ENCODE measurements at regions not wholly inside any gene's neighbourhood (a gene's known extent, or its start where the extent isn't known, plus 50 kb on each side); places are given as distances from the start of the nearest gene placed in this dataset.
"Not testable (repeated sequence)": the region's sequence is repeated elsewhere in the genome, so short reads cannot be mapped to it uniquely, and the experiment has no call there.

- no peak for DNase-seq (ENCODE audit: low spot score)
Measured at GRCh38 chr10:61047788-61048560, 104.0 kb upstream of the RHOBTB1 start.

GRCh38 chr10:61047081-61047480 is 103.1 kb upstream of the RHOBTB1 start:
- no peak for DNase-seq (ENCODE audit: low spot score)

DNA sequence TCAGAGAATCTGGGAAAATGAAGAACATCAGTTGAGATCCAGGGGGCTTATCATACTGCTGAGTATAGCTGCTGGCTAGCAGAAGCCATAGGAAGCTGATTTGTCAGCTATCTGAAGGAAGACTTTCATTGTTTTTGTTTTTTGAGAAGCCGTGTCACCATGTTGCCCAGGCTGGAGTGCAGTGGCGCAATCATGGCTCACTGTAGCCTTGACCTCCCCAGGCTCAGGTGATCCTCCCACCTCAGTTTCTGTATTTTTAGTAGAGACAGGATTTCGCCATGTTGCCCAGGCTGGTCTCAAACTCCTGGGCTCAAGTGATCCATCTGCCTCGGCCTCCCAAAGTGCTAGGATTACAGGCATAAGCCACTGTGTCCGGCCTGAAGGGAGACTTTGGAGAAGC is 101.5 kb upstream of the RHOBTB1 start:
- DNase-seq (ENCODE audit: low spot score) = not testable (repeated sequence)

GRCh38 chr10:61042533-61042932 is 98.5 kb upstream of the RHOBTB1 start:
- no peak for DNase-seq (ENCODE audit: low spot score)

- DNase-seq (ENCODE audit: low spot score) = no peak
Measured at GRCh38 chr10:61040399-61041016, 96.5 kb upstream of the RHOBTB1 start.

DNA sequence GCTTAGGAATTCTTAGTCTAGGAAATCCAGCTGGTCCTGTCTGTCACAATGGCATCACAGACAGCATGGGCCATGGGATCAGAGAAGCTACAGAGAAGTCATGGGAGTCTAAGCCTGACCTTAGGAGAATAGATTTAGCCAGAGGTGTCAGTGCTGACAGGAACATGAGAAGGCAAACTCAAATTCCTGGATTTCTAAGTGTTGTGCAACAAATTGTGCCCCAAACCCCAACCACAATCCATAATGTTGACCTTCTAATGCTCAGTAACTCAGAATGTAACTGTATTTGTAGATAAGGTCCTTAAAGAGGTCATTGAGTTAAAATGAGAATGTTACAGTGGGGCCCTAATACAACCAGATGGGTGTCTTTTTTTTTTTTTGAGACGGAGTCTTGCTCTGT is 95.9 kb upstream of the RHOBTB1 start:
- no peak for DNase-seq (ENCODE audit: low spot score)

- DNase-seq (ENCODE audit: low spot score) = not testable (repeated sequence)
Measured at GRCh38 chr10:61037261-61037830, 93.4 kb upstream of the RHOBTB1 start.

DNA sequence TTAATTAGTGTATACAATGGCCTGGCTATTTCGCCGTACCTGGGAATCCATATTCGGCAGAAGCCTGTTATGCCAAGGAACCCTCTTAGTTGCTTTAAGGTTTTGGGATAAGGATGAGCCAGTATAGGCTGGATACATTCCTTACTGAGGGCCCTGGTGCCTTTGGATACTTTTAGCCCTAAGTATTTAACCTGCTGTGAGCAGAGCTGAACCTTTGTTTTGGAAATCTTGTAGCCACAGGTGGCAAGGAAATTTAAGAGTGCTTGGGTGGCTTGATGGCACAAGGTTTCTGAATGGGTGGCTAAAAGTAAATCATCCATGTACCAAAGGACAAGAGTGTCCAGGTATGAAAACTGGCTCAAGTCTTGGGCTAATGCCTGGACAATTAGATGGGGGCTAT is 92.2 kb upstream of the RHOBTB1 start:
- not testable (repeated sequence) for DNase-seq (ENCODE audit: low spot score)

DNA sequence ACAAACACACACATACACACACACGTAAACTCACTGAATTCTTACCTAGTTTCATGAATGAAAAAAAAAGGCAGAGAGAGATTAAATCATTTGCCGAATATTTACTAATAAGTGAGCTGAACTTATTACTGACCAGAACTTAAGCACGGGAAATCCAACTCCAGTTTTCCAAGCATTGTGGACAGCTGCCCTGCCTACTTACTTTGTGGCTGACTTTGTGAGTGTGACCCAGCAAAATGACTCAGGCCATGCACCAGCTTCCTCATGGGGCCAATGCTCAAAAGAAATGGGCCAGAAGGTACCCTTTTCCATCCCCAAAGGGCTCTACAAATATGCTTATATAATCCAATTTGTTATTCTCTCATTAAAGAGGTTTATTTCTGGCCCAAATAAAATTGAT is 87.4 kb upstream of the RHOBTB1 start:
- no peak for DNase-seq (ENCODE audit: low spot score)

GRCh38 chr10:61029411-61029810 is 85.4 kb upstream of the RHOBTB1 start:
- no peak for DNase-seq (ENCODE audit: low spot score)

DNA sequence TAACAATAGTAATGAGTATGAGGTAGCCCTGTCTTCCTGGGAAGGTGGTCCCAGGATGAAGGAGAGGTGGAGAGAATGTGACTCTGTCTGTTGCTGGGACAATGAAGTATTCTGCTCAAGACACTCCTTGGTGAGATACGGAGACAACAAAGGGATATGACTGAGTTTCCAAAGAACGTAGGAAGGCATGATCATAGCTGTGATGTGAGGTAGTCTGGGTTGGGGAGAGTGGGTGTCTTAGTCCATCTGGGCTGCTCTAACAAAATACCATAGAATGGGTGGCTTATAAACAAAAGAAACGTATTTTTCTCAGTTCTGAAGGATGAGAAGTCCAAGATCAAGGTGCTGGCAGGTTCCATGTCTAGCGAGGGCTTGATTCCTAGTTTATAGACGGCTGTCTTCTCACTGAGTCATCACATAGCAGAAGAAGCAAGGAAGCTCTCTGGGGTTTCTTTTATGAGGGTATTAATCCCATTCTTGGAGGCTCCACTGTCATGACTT is 84.9 kb upstream of the RHOBTB1 start:
- no peak for DNase-seq (ENCODE audit: low spot score)

- peak; percentile 38 for DNase-seq (ENCODE audit: low spot score)
Measured at GRCh38 chr10:61024856-61025201, 80.8 kb upstream of the RHOBTB1 start.

GRCh38 chr10:61024151-61024855 is 80.3 kb upstream of the RHOBTB1 start:
- no peak for DNase-seq (ENCODE audit: low spot score)

DNA sequence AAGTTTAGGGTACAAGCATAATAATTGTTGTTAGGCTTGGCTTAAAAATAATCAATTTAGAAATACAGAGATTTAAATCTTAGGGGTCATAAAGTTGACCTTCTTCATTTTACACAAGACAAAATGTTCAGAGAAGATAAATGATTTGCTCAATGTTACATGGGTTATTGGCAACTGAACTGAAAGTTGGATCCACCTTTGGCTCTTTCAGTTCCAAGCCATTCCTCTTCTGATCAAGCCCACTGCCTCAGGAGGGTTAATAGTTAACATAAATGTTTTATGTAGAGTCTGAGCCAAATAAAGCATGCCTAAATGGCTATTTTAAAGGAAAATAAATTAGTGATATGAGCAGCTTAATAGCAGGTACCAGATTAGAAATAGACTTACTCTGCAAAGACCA is 79.1 kb upstream of the RHOBTB1 start:
- DNase-seq (ENCODE audit: low spot score) = no peak

GRCh38 chr10:61021926-61022325 is 77.9 kb upstream of the RHOBTB1 start:
- DNase-seq (ENCODE audit: low spot score) = no peak

DNA sequence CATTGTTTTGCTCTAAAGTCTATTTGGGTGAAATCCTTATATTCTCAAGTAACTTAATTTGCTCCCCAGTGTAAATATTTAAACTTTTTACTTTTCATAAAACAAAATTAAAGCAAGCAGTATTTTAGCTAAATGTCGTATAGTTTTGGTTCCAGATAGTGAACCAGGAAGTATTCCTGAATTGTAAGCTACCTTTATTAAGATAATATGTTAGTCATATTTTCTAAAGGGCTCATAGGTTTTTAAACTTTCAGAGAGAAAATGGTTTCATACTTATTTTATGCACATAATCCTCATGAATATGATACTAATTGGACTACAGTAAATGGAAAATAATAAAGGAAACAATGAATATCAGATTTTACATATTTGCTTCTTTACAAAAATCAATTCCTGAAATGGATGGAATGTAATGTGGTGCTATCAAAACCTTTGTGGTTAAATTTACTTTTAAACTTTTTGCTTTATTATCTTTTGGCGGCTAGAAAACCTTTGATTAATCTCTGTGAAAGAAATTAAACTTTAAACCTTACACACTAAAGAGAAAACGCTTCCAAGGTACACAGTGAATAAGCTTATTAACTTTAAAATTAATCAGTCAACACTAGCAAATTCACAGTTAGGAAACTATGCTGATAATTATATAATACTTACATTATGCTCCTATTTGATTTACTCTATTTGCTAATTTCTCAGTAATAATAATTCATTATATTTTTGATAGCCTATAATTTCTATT is 76.6 kb upstream of the RHOBTB1 start:
- DNase-seq (ENCODE audit: low spot score) = no peak

GRCh38 chr10:61018146-61018545 is 74.2 kb upstream of the RHOBTB1 start:
- DNase-seq (ENCODE audit: low spot score) = no peak

DNA sequence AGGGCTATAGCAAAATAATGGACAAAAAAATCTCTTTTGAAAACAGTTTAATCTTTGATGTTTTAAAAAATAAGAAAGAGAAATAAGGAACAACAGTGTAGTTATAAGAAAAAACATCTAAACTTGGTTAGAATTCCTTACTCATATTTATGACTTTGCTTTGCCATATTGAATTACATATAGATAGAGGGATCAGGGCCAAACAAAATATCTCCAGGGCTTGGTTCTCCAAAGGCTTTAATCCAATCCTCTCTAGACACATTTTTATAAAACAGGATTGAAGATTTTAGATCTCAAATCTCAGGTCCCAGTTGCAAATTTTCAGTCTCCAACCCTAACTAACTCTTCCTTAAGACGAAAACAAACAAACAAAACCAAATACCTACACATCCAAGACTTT is 72.6 kb upstream of the RHOBTB1 start:
- no peak for DNase-seq (ENCODE audit: low spot score)

GRCh38 chr10:61016007-61016406 is 72.0 kb upstream of the RHOBTB1 start:
- no peak for DNase-seq (ENCODE audit: low spot score)

DNA sequence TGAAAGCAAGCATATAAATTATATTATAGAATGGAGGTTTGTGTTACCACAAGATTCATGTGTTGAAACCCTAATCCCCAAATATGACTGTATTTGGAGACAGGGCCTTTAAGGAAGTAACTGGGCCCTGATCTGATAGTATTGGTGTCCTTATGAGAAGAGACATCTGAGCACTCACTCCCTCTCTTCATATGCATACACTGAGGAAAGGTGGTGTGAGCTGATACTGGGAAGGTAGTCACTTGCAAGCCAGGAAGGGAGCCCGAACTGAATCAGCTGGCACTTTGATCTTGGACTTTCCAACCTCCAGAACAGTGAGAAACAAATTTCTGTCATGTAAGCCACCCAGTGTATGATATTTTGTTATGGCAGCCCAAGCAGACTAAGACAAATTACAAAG is 66.9 kb upstream of the RHOBTB1 start:
- no peak for DNase-seq (ENCODE audit: low spot score)

GRCh38 chr10:61003069-61003468 is 59.1 kb upstream of the RHOBTB1 start:
- DNase-seq (ENCODE audit: low spot score) = not testable (repeated sequence)

DNA sequence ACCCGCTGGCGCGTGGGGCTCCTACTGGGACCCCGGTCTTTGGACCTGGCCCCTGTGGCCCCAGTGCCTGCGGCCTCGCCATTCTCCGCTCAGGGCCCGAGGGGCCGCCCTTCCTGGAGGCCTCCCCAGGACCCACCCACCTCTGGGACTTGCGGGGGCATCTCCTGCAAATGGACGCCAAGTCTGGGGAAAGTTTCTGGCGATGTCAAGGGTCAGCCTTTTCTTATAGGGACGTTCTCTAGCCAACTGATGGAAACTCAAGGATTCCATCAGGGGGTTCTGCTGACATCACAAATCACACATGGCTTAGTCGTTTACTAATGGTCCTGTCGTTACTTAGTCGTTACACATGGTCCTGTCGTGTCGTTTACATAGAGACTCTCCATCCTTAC is 57.7 kb upstream of the RHOBTB1 start:
- DNase-seq (ENCODE audit: low spot score) = no peak

Measured in AG08395 (cell line).